Upper lobe of right lung (tissue), 1 donor: ENCODE measurements at regions not wholly inside any gene's neighbourhood (a gene's known extent, or its start where the extent isn't known, plus 50 kb on each side); places are given as distances from the start of the nearest gene placed in this dataset.
"Not testable (repeated sequence)": the region's sequence is repeated elsewhere in the genome, so short reads cannot be mapped to it uniquely, and the experiment has no call there.

Experiments
- ATAC-seq: fragments of 200-7000 bp; cut with Tn5 transposase; one replicate; pipeline ENCODE4 v1.9.1; 2020; ENCODE audit warnings: mild to moderate bottlenecking, moderate library complexity
- DNase-seq: peaks from one replicate; pipeline ENCODE4 v3.0.0-alpha.2; 2020
- H3K27ac ChIP-seq: fragments of 200-600 bp; one replicate; pipeline ENCODE4 v1.8.0; 2022
- H3K27me3 ChIP-seq: fragments of 200-600 bp; one replicate; pipeline ENCODE4 v1.8.0; 2022; ENCODE audit warnings: mild to moderate bottlenecking
- H3K36me3 ChIP-seq: fragments of 200-600 bp; one replicate; pipeline ENCODE4 v1.8.0; 2022
- H3K4me1 ChIP-seq: fragments of 200-600 bp; one replicate; pipeline ENCODE4 v1.8.0; 2022
- H3K4me3 ChIP-seq: fragments of 200-600 bp; one replicate; pipeline ENCODE4 v1.8.0; 2022; ENCODE audit warnings: mild to moderate bottlenecking
- H3K9me3 ChIP-seq: fragments of 200-600 bp; one replicate; pipeline ENCODE4 v1.8.0; 2022
- intact Hi-C: fragments of 100-400 bp; cut with DNase I; formaldehyde crosslinking; loops from one replicate; pipeline ENCODE4 v1.11.0; 2022
- TF ChIP-seq, protein P1 (sequence below): fragments of 200-600 bp; IDR thresholded peaks from one replicate; pipeline ENCODE4 v1.8.0; 2022; ENCODE audit warnings: antibody characterized with exemption
- donor health status: DM: no; HTN: yes; CAD: no; lungs with severe emphysema.

DNA sequence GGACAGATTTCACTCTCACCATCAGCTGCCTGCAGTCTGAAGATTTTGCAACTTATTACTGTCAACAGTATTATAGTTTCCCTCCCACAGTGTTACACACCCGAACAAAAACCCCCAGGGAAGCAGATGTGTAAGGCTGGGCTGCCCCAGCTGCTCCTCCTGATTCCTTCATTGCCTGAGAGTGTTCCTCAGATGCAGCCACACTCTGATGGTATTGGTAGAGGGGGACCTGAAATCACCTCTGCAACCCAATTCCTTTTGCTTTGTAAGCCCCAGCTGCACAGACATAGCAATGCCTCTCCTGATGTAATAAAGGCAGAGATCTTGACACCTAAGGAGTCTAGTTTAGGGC lies 1529.8 kb downstream of the RPIA start:
- DNase-seq, result no peak
- no peak overlapping the region for H3K27ac ChIP-seq
- TF ChIP-seq, protein P1, sequence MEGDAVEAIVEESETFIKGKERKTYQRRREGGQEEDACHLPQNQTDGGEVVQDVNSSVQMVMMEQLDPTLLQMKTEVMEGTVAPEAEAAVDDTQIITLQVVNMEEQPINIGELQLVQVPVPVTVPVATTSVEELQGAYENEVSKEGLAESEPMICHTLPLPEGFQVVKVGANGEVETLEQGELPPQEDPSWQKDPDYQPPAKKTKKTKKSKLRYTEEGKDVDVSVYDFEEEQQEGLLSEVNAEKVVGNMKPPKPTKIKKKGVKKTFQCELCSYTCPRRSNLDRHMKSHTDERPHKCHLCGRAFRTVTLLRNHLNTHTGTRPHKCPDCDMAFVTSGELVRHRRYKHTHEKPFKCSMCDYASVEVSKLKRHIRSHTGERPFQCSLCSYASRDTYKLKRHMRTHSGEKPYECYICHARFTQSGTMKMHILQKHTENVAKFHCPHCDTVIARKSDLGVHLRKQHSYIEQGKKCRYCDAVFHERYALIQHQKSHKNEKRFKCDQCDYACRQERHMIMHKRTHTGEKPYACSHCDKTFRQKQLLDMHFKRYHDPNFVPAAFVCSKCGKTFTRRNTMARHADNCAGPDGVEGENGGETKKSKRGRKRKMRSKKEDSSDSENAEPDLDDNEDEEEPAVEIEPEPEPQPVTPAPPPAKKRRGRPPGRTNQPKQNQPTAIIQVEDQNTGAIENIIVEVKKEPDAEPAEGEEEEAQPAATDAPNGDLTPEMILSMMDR, result no peak
- no peak overlapping the region for H3K4me3 ChIP-seq
- no peak for ATAC-seq
- H3K36me3 ChIP-seq, result no peaks in the 10 kb centered on the region
- H3K4me1 ChIP-seq, result no peaks in the 10 kb centered on the region
- no peaks in the 10 kb centered on the region for H3K9me3 ChIP-seq
- intact Hi-C loops, result no loop called here
- no peaks in the 10 kb centered on the region for H3K27me3 ChIP-seq

DNA sequence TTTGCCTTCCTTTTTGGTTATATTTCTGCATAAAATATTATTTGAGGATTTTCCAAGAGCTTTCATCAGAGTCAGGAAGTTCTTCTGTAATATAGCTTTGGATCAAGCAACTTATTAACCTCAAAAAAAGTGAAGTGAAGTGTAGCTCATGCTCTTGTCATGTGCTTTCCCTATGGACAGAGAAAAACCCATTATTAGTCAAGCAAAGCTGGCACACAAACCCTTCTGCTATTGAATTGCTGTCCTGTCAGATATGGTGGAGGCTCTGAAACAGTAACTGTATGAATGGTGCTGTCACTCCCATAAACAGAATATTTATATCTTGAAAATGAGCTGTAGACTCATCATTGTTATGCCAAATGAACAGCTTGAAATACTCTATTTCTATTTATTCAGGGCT lies 1533.3 kb downstream of the RPIA start:
- intact Hi-C loops, H3K27ac ChIP-seq, H3K27me3 ChIP-seq, DNase-seq, H3K36me3 ChIP-seq, H3K4me3 ChIP-seq, H3K9me3 ChIP-seq, H3K4me1 ChIP-seq: not testable (repeated sequence)
- peak; percentile 36 for ATAC-seq

DNA sequence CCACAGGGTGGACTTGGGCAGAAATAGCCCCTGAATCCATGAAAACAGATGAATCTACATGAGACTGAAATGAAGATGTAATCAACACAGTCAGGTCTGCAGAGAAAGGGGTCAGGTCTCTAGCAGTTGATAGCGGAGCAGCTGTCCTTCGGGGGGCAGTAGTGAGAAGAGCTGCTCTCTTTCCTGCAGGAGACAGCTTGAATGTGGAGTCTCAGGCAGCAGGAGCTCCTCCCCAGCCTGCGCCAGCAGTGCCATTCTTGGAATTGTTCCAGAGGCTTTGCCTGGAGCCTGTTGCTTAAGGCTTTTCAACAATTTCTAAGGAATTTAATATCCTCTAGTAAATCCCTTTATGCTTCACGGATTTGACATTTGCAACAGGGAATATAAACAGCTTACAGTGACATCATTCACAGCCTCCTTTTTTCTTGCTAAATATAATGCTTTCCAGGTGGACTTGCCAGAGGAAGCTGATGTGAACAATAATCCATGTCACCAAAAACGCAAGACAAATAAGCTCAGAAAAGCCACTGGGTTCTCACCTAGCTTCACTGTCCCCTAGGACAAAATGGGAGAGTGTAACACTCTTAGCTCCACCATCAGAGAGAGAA lies 1535.1 kb downstream of the RPIA start:
- H3K9me3 ChIP-seq, H3K36me3 ChIP-seq, DNase-seq, ATAC-seq, intact Hi-C loops, H3K27me3 ChIP-seq, H3K4me1 ChIP-seq, H3K4me3 ChIP-seq, H3K27ac ChIP-seq: not testable (repeated sequence)

DNA sequence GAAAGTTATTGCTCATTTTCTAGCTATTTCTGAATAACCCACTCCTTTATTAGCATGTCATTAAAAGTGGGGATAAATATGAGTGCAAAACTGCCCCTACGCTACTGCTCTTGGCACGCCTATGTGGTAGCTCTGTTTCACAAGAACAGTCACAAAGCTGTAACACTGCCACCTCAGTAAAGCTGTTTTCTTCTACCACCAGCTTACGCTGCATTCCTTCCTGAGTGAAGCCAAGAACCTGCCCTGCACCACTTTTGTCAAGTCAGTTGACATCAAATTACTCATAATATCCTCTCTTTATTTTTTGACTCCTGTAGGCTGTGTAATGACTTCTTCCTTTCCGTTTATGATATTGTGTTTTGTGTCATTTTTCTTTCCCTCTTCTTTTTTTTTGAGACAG lies 1539.7 kb downstream of the RPIA start:
- H3K27ac ChIP-seq, intact Hi-C loops, DNase-seq, ATAC-seq, H3K4me3 ChIP-seq, H3K9me3 ChIP-seq, H3K4me1 ChIP-seq, H3K36me3 ChIP-seq, H3K27me3 ChIP-seq: not testable (repeated sequence)

DNA sequence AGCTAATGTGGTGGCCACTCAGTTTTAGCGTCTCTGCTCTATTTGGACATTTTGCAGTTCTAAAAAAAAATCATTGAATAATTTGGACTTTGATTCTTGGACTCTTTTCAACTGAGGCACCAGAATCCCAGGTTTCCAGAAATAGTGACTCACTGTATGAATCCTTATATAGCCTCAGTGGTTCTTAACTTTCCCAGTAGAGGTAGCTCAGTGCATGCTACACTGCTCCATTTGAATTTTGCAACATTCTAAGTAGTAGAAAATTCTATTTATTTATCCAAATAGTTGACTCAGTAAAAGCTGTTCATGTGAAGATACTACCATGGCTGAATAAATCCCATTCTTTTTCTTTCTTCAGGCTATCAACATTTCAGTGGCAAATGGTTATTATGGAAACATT lies 1544.0 kb downstream of the RPIA start:
- not testable (repeated sequence) for ATAC-seq, H3K27me3 ChIP-seq

DNA sequence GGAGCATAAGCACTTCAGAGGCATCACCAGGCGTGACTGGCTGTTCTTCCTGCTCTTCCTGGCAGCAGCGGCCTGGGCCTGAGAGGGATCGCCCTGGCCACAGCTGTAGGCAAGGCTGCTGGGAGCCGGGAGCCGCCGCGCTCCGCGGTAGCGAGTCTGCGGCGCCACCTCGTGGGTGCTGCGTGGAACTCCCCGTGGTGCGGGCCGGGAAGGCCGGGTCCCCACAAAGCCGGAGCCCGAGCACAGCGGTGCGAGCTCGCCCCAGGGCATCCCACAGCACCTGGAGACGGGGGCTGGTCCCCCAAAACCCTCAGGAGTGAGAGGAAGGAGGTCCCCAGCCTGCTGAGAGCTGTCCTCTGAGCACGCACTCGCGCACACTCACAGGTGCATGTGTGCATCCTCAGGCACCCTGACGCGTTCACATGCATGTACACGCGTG lies 1546.5 kb downstream of the RPIA start:
- DNase-seq, result peak; percentile 81
- H3K4me1 ChIP-seq, H3K9me3 ChIP-seq, H3K27me3 ChIP-seq, H3K36me3 ChIP-seq, H3K4me3 ChIP-seq, intact Hi-C loops, H3K27ac ChIP-seq: not testable (repeated sequence)
- ATAC-seq, result peak; percentile 61
- TF ChIP-seq, protein P1, result peak; percentile 36

More for the DNA sequence above, 1544.0 kb downstream of the RPIA start:
- H3K4me1 ChIP-seq, DNase-seq, H3K4me3 ChIP-seq, H3K27ac ChIP-seq, intact Hi-C loops, H3K9me3 ChIP-seq, H3K36me3 ChIP-seq: not testable (repeated sequence)

DNA sequence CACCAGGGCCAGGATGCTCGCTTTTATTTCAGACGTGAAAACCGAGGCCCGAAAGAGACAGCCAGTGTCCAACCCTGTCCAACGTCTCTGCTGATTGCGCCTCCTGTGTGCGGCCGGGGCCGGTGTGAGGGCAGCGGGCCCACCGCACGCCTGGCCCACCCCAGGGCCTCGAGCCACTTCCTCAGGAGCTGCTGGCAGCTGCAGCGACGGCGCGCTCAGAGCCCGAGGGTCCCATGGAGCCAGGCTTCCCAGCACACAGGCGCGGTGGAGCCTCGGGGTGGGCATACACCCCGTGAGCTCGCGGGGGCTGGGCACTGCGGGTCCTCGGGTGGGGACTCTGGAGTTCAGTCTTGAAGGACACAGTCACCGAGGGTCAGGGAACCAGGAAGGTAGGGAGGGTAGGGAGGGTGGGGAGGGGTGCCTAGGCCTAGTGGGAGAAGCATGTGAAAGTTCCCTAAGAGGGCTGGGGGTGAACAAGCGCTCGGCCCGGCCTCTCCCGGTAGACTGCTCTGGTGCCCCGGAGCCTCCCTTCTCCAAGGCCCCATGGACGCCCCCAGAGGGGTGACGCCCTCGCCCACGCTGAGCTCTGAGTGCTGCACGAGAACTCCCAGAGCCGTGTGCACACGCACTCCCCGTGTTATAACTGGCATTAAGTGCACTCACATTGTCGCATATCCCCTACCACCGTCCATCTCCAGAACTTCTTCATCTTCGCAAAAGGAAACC lies 1547.2 kb downstream of the RPIA start:
- ATAC-seq, H3K4me1 ChIP-seq, intact Hi-C loops, DNase-seq, H3K27ac ChIP-seq, H3K27me3 ChIP-seq, H3K9me3 ChIP-seq, H3K4me3 ChIP-seq, H3K36me3 ChIP-seq: not testable (repeated sequence)

DNA sequence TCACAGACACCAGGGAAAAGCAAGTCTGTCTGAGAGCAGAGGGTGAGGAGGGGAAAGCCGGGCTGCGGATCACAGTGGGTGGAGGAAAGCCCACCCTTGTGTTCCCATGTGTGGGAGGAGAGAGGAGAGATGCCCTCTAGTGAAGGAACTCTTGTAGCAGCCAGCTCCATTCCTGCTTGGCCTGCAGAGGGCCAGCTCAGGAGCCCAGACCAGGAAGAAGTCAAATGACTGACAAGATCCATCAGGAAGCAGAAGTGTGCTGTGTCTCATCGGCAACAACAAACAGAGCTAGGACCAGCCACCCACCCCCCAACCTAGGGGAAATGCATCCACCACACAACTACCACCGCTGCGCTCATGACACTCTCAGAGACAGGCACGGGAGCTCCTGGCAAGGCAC lies 1548.3 kb downstream of the RPIA start:
- DNase-seq, H3K36me3 ChIP-seq, H3K4me1 ChIP-seq, H3K4me3 ChIP-seq, H3K27me3 ChIP-seq, intact Hi-C loops, H3K27ac ChIP-seq, ATAC-seq, H3K9me3 ChIP-seq: not testable (repeated sequence)

DNA sequence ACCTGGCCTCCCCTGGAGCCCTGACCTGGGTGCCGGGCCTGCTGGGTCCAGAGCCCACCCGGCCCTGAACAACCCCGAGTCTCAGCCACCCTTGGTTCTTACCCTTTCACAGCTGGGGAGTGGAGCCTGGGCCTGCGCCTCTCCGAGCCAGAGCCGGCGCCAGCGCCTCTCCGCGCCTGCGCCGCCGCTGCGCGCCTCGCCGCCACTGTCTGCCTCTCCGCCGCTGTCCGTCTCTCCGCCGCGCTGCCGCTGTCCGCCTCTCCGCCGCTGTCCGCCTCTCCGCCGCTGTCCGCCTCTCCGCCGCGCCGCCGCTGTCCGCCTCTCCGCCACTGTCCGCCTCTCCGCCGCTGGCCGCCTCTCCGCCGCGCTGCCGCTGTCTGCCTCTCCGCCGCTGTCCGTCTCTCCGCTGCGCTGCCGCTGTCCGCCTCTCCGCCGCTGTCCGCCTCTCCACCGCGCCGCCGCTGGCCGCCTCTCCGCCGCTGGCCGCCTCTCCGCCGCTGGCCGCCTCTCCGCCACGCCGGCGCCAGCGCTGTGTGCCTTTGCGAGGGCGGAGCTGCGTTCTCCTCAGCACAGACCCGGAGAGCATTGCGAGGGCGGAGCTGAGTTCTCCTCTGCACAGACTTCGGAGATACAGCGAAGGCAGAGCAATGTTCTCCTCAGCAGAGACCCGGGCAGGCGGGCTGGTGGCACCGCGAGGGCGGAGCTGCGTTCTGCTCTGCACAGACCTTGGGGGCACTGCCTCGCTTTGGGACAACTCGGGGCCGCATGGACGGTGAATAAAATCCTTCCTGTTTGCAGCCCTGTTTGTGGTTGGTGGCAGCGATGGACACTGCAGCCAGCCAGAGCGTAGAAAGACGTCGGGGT lies 1553.7 kb downstream of the RPIA start:
- intact Hi-C loops, H3K36me3 ChIP-seq, H3K4me3 ChIP-seq, H3K4me1 ChIP-seq, H3K9me3 ChIP-seq, ATAC-seq, DNase-seq, H3K27ac ChIP-seq, H3K27me3 ChIP-seq: not testable (repeated sequence)

DNA sequence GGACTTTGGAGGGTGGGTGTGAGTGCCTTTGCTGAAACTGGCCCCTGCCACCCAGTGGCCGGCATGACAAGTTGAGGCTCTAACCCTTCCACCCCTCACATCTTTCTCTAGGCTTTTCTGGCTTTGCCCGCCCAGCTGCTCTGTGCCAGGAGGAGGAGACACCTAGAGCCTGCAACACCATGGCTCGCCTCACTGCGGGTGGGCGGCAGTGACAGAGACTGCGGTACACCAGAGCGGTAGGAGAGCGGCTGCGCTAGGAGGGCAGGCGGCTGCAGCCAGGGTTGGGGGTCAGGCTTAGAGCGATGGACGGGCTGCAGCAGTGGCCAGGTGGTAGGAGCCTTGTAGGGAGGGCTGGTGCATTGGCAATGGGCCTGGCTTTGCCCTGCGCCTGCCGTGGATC lies 1556.9 kb downstream of the RPIA start:
- ATAC-seq, H3K36me3 ChIP-seq, DNase-seq, H3K27ac ChIP-seq, H3K27me3 ChIP-seq, H3K4me1 ChIP-seq, intact Hi-C loops, H3K4me3 ChIP-seq, H3K9me3 ChIP-seq: not testable (repeated sequence)

DNA sequence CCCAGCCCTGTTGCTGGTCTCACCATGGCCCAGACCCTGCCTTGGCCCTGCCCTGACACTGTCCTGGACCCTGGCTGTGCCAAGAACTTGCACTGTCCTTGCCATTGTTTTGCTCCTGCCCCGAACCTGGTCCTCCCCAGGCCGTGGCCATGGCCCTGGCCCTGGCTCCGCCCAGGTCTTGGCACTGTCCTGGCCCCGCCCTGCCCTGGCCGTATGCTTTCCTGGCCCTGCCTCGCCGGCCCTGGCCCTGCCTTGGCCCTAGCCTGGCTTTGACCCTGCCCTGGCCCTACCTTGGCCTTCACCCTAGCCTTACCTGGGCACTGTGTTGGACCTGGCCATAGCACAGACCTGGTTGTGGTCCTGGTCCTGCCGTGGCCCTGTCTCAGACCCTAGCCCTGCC lies 1558.9 kb downstream of the RPIA start:
- intact Hi-C loops, ATAC-seq, H3K4me1 ChIP-seq, H3K27ac ChIP-seq, H3K9me3 ChIP-seq, H3K36me3 ChIP-seq, H3K4me3 ChIP-seq, H3K27me3 ChIP-seq: not testable (repeated sequence)
- peak; percentile 45 for DNase-seq

DNA sequence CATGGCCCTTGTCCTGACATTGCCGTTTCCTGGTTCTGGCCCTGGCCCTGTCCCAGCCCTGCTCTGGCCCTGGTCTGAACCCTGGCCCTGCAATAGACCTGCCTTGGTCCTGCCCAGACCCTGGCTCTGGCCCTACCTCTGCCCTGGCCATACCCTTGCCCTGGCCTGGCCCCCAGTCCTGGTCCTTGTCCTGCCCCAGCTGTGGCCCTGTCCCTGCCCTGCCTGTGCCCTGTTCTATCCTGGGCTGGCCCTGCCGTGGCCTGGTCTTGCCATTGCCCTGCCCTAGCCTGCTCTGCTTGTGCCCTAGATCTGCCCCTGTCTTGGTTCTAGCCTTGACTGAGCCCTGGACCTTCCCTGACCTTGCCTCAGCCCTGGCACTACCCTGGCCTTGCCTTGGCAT lies 1560.1 kb downstream of the RPIA start:
- H3K27ac ChIP-seq, H3K36me3 ChIP-seq, H3K4me3 ChIP-seq, H3K27me3 ChIP-seq, intact Hi-C loops, ATAC-seq, H3K4me1 ChIP-seq, H3K9me3 ChIP-seq: not testable (repeated sequence)
- peak; percentile 51 for DNase-seq
